ENCODE measurements at regions not wholly inside any gene's neighbourhood (a gene's known extent, or its start where the extent isn't known, plus 50 kb on each side); places are given as distances from the start of the nearest gene placed in this dataset.

- DNase-seq = no peak
Measured at GRCh38 chr1:228979325-228979699, 244.0 kb downstream of the RHOU start.

- no peak for DNase-seq
Measured at GRCh38 chr1:228979774-228980173, 244.5 kb downstream of the RHOU start.

GRCh38 chr1:228980232-228980937 lies 245.1 kb downstream of the RHOU start:
- no peak for DNase-seq

- DNase-seq = no peak
Measured at GRCh38 chr1:228982637-228983036, 247.4 kb downstream of the RHOU start.

GRCh38 chr1:228983231-228983660 lies 248.0 kb downstream of the RHOU start:
- DNase-seq = no peak

GRCh38 chr1:228983661-228984060 lies 248.4 kb downstream of the RHOU start:
- DNase-seq = no peak

- DNase-seq = no peak
Measured at GRCh38 chr1:228984107-228984506, 248.8 kb downstream of the RHOU start.

- no peak for DNase-seq
Measured at GRCh38 chr1:228984646-228985631, 249.7 kb downstream of the RHOU start.

GRCh38 chr1:228985661-228986060 lies 250.4 kb downstream of the RHOU start:
- no peak for DNase-seq

GRCh38 chr1:228986093-228986904 lies 251.0 kb downstream of the RHOU start:
- DNase-seq = no peak

- DNase-seq = no peak
Measured at GRCh38 chr1:228987286-228987685, 252.0 kb downstream of the RHOU start.

- DNase-seq = no peak
Measured at GRCh38 chr1:228987736-228988506, 252.6 kb downstream of the RHOU start.

- no peak for DNase-seq
Measured at GRCh38 chr1:228988664-228989063, 253.4 kb downstream of the RHOU start.

GRCh38 chr1:228989176-228989575 lies 253.9 kb downstream of the RHOU start:
- no peak for DNase-seq

GRCh38 chr1:228989676-228989991 lies 254.4 kb downstream of the RHOU start:
- DNase-seq = no peak

- DNase-seq = no peak
Measured at GRCh38 chr1:228989992-228990827, 254.9 kb downstream of the RHOU start.

GRCh38 chr1:228990906-228991569 lies 255.8 kb downstream of the RHOU start:
- DNase-seq = no peak

GRCh38 chr1:228992044-228992443 lies 256.8 kb downstream of the RHOU start:
- DNase-seq = no peak

GRCh38 chr1:228992907-228993535 lies 257.7 kb downstream of the RHOU start:
- no peak for DNase-seq
